OCI-LY7 (cell line): ENCODE measurements at regions not wholly inside any gene's neighbourhood (a gene's known extent, or its start where the extent isn't known, plus 50 kb on each side); places are given as distances from the start of the nearest gene placed in this dataset.

Source experiments
- CTCF ChIP-seq: fragments of 200-600 bp; sonication (generic); conservative IDR thresholded peaks from 2 replicates; pipeline ENCODE4 v1.5.1; 2014; ENCODE audit warnings: mild to moderate bottlenecking, antibody characterized with exemption, low read length, moderate library complexity, mixed read lengths
- EZH2phosphoT487 ChIP-seq: fragments of 200-600 bp; sonication (generic); IDR thresholded peaks from 2 replicates; pipeline ENCODE4 v1.6.1; 2018; ENCODE audit warnings: low read depth, borderline replicate concordance, mild to moderate bottlenecking, mixed run types, antibody characterized with exemption, low read length, moderate library complexity, mixed read lengths

DNA sequence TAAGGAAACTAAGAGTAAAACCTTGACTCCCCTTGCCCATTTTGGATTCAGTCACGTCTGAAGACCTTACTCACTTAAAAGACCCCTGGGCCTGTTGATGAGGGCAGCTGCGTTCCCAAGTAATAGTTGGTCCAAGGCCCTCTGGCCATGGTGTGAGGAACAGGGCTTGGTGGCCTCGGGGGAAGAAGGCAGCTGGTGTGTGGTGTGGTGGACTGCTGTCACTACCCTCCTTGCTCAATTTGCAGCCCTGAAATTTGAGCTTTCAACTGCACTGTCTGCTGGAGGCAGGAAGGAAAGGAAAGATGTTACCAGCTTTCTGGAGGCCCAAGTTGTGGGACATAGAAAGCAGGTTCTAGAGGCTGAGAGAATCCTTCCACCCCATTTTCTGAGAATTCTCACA lies 128.2 kb downstream of the SLC38A6 start:
- TF ChIP-seq EZH2phosphoT487, result no peak
- TF ChIP-seq CTCF, result no peak
